Gastrocnemius medialis (tissue), 4 donors: ENCODE measurements at regions not wholly inside any gene's neighbourhood (a gene's known extent, or its start where the extent isn't known, plus 50 kb on each side); places are given as distances from the start of the nearest gene placed in this dataset.
A peak's percentile ranks its signal among the peaks of the same experiment; 100 is the strongest.

Experiments
- ATAC-seq, 2 donors: fragments of 150-250 bp; one replicate each; pipeline ENCODE4 v1.9.1; 2016
- DNase-seq, 2 donors: peaks; one replicate each; pipeline ENCODE4 v3.0.0-alpha.2; 2019
- H3K27ac ChIP-seq, 4 donors: fragments of 200-600 bp; sonication (generic); 1 replicate in 1 of 4; 2 replicates in 3 of 4; pipeline ENCODE4 v1.5.1; 2016 to 2018; ENCODE audit warnings: mild to moderate bottlenecking in 2 of 4, moderate library complexity in 1 of 4
- H3K27me3 ChIP-seq, 3 donors: fragments of 200-600 bp; sonication (generic) in 2 of 3; 1 replicate in 1 of 3; 2 replicates in 2 of 3; pipeline versions ENCODE4 v1.5.1 to v1.6.0; 2016 to 2019; ENCODE audit warnings: mild to moderate bottlenecking in 1 of 3, moderate library complexity in 1 of 3
- H3K36me3 ChIP-seq, 2 donors: fragments of 200-600 bp; sonication (generic) in 1 of 2; one replicate each; pipeline ENCODE4 v1.5.1; 2017 to 2018
- H3K4me1 ChIP-seq, 2 donors: fragments of 200-600 bp; sonication (generic) in 1 of 2; one replicate each; pipeline ENCODE4 v1.5.1; 2016 to 2017; ENCODE audit warnings: mild to moderate bottlenecking in 2 of 2
- H3K4me3 ChIP-seq, 4 donors: fragments of 200-600 bp; sonication (generic) in 3 of 4; 1 replicate in 1 of 4; 2 replicates in 3 of 4; pipeline ENCODE4 v1.5.1; 2016 to 2019; ENCODE audit warnings: mild to moderate bottlenecking in 2 of 4
- H3K9me3 ChIP-seq, 3 donors: fragments of 200-600 bp; sonication (generic) in 2 of 3; 1 replicate in 1 of 3; 2 replicates in 2 of 3; pipeline ENCODE4 v1.5.1; 2016 to 2019
- CTCF ChIP-seq, 5 experiments: fragments of 450-650 bp in 3 of 5; fragments of 200-600 bp in 2 of 5; sonication (generic) in 2 of 5; IDR thresholded peaks in 4 of 5; conservative IDR thresholded peaks in 1 of 5; 1 replicate in 4 of 5; 2 replicates in 1 of 5; pipeline ENCODE4 v1.5.1; 2016 to 2019; ENCODE audit warnings: antibody characterized with exemption in 5 of 5, mild to moderate bottlenecking in 3 of 5, moderate library complexity in 3 of 5
- POLR2A ChIP-seq, 2 donors: fragments of 450-650 bp; IDR thresholded peaks; one replicate each; pipeline ENCODE4 v1.6.1; 2017; ENCODE audit warnings: antibody characterized with exemption in 2 of 2, mild to moderate bottlenecking in 2 of 2, moderate library complexity in 2 of 2
- in situ Hi-C, 4 donors: fragments of 200-750 bp; cut with MboI; loops; one replicate each; pipeline versions ENCODE4 v1.15.0 to v1.8.0; 2017; ENCODE audit warnings: low sequenced_read_pairs in 4 of 4
- intact Hi-C: fragments of 100-400 bp; cut with DNase I; formaldehyde crosslinking; loops from one replicate; pipeline ENCODE4 v1.15.1; 2023; ENCODE audit warnings: low total_unique reads

- in situ Hi-C loops (loop anchor here in 1 of 4 donors (25.0 kb wide), 1 partner anchor 577 kb away; no protein-coding TSS in a partner anchor), intact Hi-C loops (no loop called here)
- H3K4me3 ChIP-seq = no peak overlapping the region
- DNase-seq (no peak), ATAC-seq (no peak)
- no peaks in the 10 kb centered on the region for H3K9me3 ChIP-seq
- peaks cover 5 to 6% of the 10 kb centered on the region in 2 donors for H3K4me1 ChIP-seq
- no peaks in the 10 kb centered on the region for H3K27me3 ChIP-seq
- no peaks in the 10 kb centered on the region for H3K36me3 ChIP-seq
- no peak overlapping the region for H3K27ac ChIP-seq
- TF ChIP-seq POLR2A (IDR thresholded peaks at IDR 0.05) (no peak), CTCF (IDR thresholded peaks at IDR 0.05 in 4 of 5, conservative IDR thresholded peaks at IDR 0.05 in 1 of 5) (no peak)
These were observed 62.9 kb upstream of the AMZ2 start for GRCh38 chr17:68184816-68185436.

- H3K27ac ChIP-seq = no peak overlapping the region
- intact Hi-C loops (no loop called here), in situ Hi-C loops (loop anchor here in 1 of 4 donors (25.0 kb wide), 1 partner anchor 576 kb away; no protein-coding TSS in a partner anchor)
- no peak overlapping the region for H3K4me3 ChIP-seq
- no peaks in the 10 kb centered on the region for H3K36me3 ChIP-seq
- H3K4me1 ChIP-seq = peaks cover 5 to 6% of the 10 kb centered on the region in 2 donors
- H3K9me3 ChIP-seq = no peaks in the 10 kb centered on the region
- ATAC-seq = no peak
- H3K27me3 ChIP-seq = no peaks in the 10 kb centered on the region
- DNase-seq = no peak
- TF ChIP-seq CTCF (IDR thresholded peaks at IDR 0.05 in 4 of 5, conservative IDR thresholded peaks at IDR 0.05 in 1 of 5) = no peak
- TF ChIP-seq POLR2A (IDR thresholded peaks at IDR 0.05) = no peak
These were observed 62.0 kb upstream of the AMZ2 start for GRCh38 chr17:68185820-68186219.

DNA sequence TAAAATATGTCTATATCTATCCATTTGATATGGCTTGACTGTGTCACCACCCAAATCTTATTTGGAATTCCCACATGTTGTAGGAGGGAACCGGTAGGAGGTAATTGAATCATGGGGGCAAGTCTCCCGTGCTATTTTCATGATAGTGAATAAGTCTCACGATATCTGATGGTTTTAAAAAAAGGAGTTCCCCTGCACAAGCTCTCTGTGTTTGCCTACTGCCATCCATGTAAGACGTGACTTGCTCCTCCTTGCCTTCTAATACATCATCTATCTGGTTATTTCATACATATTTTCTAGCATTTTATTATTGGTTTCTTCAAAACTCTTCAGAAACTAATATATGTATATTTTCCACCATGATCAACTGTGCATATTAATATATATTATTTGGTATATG, 57.3 kb upstream of the AMZ2 start:
- Histone ChIP-seq H3K9me3 (no peaks in the 10 kb centered on the region), H3K4me1 (no peaks in the 10 kb centered on the region), H3K27me3 (peaks cover 4 to 10% (median 7%) of the 10 kb centered on the region in 3 donors), H3K4me3 (no peak overlapping the region), H3K27ac (no peak overlapping the region), H3K36me3 (no peaks in the 10 kb centered on the region)
- intact Hi-C loops = no loop called here
- DNase-seq (no peak), ATAC-seq (no peak)
- TF ChIP-seq CTCF (IDR thresholded peaks at IDR 0.05 in 4 of 5, conservative IDR thresholded peaks at IDR 0.05 in 1 of 5) (no peak), POLR2A (IDR thresholded peaks at IDR 0.05) (no peak)
- in situ Hi-C loops = loop anchor here in 1 of 4 donors (25.0 kb wide), 1 partner anchor 572 kb away; no protein-coding TSS in a partner anchor

DNA sequence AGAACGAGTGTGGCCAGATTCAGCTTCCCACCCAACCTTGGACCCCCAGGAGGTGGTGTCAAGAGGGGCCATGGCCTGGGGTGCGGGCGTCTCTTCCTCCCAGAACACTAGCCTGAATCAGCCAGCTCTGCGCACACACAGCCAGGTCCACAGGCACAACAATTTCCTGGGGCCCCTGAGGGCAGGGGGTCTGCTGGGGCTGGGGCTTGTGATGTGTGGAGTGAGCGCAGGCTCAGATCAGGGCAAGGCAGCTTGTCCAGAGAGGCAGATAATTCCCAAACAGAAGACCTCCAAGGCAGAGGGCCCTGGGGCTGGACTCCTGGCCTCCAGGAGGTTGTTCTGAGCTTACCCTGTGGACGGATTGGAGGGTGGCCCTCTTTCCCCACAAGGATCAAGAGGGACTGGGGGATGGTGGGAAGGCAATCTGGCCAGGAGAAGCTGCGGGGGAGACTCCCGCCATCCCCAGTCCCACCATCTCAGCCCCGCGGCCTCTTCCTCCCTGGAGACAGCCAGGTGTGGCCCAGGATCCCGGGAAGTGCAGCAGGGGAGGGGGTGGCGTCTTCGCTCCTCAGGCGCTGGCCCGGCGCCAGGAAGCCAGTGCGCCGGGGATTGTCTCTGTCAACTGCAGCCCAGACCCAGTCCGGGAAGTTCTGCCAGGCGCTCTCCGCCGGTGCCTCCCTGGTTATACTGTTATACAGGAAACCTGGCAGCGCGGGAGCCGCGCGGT, 52.0 kb upstream of the AMZ2 start:
- Histone ChIP-seq H3K27me3 (peaks cover 50 to 56% (median 54%) of the 10 kb centered on the region in 3 donors), H3K36me3 (no peaks in the 10 kb centered on the region), H3K27ac (no peak overlapping the region), H3K4me1 (peaks cover 31 to 36% of the 10 kb centered on the region in 2 donors), H3K9me3 (no peaks in the 10 kb centered on the region), H3K4me3 (peak overlapping the region; percentile 44 to 60 (median 54))
- TF ChIP-seq CTCF (IDR thresholded peaks at IDR 0.05 in 4 of 5, conservative IDR thresholded peaks at IDR 0.05 in 1 of 5) = no peak
- no peak for TF ChIP-seq POLR2A (IDR thresholded peaks at IDR 0.05)
- ATAC-seq = no peak
- intact Hi-C loops = no loop called here
- DNase-seq = no peak
- in situ Hi-C loops = loop anchor here in 1 of 4 donors (25.0 kb wide), 1 partner anchor 566 kb away; no protein-coding TSS in a partner anchor
